ENCODE measurements at regions not wholly inside any gene's neighbourhood (a gene's known extent, or its start where the extent isn't known, plus 50 kb on each side); places are given as distances from the start of the nearest gene placed in this dataset.

GRCh38 chr21:24045775-24046215 lies 1561.5 kb downstream of the MRPL39 start:
- DNase-seq (ENCODE audit: extremely low read depth in 1 of 2, low read depth in 1 of 2), result no peak

- no peak for DNase-seq (ENCODE audit: extremely low read depth in 1 of 2, low read depth in 1 of 2)
Measured at GRCh38 chr21:24045373-24045772, 1561.9 kb downstream of the MRPL39 start.

GRCh38 chr21:24042687-24043086 lies 1564.6 kb downstream of the MRPL39 start:
- DNase-seq (ENCODE audit: extremely low read depth in 1 of 2, low read depth in 1 of 2), result no peak

GRCh38 chr21:24032709-24033232 lies 1574.5 kb downstream of the MRPL39 start:
- no peak for DNase-seq (ENCODE audit: extremely low read depth in 1 of 2, low read depth in 1 of 2)

- no peak for DNase-seq (ENCODE audit: extremely low read depth in 1 of 2, low read depth in 1 of 2)
Measured at GRCh38 chr21:24027396-24027795, 1579.9 kb downstream of the MRPL39 start.

GRCh38 chr21:24025101-24025500 lies 1582.2 kb downstream of the MRPL39 start:
- DNase-seq (ENCODE audit: extremely low read depth in 1 of 2, low read depth in 1 of 2), result no peak

GRCh38 chr21:24023936-24024335 lies 1583.3 kb downstream of the MRPL39 start:
- no peak for DNase-seq (ENCODE audit: extremely low read depth in 1 of 2, low read depth in 1 of 2)

GRCh38 chr21:24023402-24023801 lies 1583.9 kb downstream of the MRPL39 start:
- no peak for DNase-seq (ENCODE audit: extremely low read depth in 1 of 2, low read depth in 1 of 2)

- DNase-seq (ENCODE audit: extremely low read depth in 1 of 2, low read depth in 1 of 2), result no peak
Measured at GRCh38 chr21:24014381-24014780, 1592.9 kb downstream of the MRPL39 start.

GRCh38 chr21:24011087-24011486 lies 1596.2 kb downstream of the MRPL39 start:
- DNase-seq (ENCODE audit: extremely low read depth in 1 of 2, low read depth in 1 of 2), result no peak

- DNase-seq (ENCODE audit: extremely low read depth in 1 of 2, low read depth in 1 of 2), result no peak
Measured at GRCh38 chr21:24007592-24007991, 1599.7 kb downstream of the MRPL39 start.

GRCh38 chr21:23986987-23987386 lies 1620.3 kb downstream of the MRPL39 start:
- no peak for DNase-seq (ENCODE audit: extremely low read depth in 1 of 2, low read depth in 1 of 2)

GRCh38 chr21:23986214-23986613 lies 1621.1 kb downstream of the MRPL39 start:
- no peak for DNase-seq (ENCODE audit: extremely low read depth in 1 of 2, low read depth in 1 of 2)

GRCh38 chr21:23982546-23982945 lies 1624.7 kb downstream of the MRPL39 start:
- DNase-seq (ENCODE audit: extremely low read depth in 1 of 2, low read depth in 1 of 2), result no peak

- DNase-seq (ENCODE audit: extremely low read depth in 1 of 2, low read depth in 1 of 2), result no peak
Measured at GRCh38 chr21:23977971-23978370, 1629.3 kb downstream of the MRPL39 start.

GRCh38 chr21:23968722-23969647 lies 1638.3 kb downstream of the MRPL39 start:
- DNase-seq (ENCODE audit: extremely low read depth in 1 of 2, low read depth in 1 of 2), result peak; percentile 27 to 61

GRCh38 chr21:23968008-23968407 lies 1639.3 kb downstream of the MRPL39 start:
- DNase-seq (ENCODE audit: extremely low read depth in 1 of 2, low read depth in 1 of 2), result no peak

- DNase-seq (ENCODE audit: extremely low read depth in 1 of 2, low read depth in 1 of 2), result no peak
Measured at GRCh38 chr21:23963454-23963853, 1643.8 kb downstream of the MRPL39 start.

GRCh38 chr21:23960769-23961168 lies 1646.5 kb downstream of the MRPL39 start:
- DNase-seq (ENCODE audit: extremely low read depth in 1 of 2, low read depth in 1 of 2), result no peak

- no peak for DNase-seq (ENCODE audit: extremely low read depth in 1 of 2, low read depth in 1 of 2)
Measured at GRCh38 chr21:23955135-23955843, 1652.0 kb downstream of the MRPL39 start.

GRCh38 chr21:23952269-23952668 lies 1655.0 kb downstream of the MRPL39 start:
- DNase-seq (ENCODE audit: extremely low read depth in 1 of 2, low read depth in 1 of 2), result no peak

- no peak for DNase-seq (ENCODE audit: extremely low read depth in 1 of 2, low read depth in 1 of 2)
Measured at GRCh38 chr21:23951251-23951650, 1656.0 kb downstream of the MRPL39 start.

Data from stimulated activated CD8-positive, alpha-beta memory T cell treated with anti-CD3 and anti-CD28 coated beads, Interleukin-7, amount 100 ng/mL, for 48 hours (primary cell).